HG03575 (cell line): ENCODE measurements at regions not wholly inside any gene's neighbourhood (a gene's known extent, or its start where the extent isn't known, plus 50 kb on each side); places are given as distances from the start of the nearest gene placed in this dataset.

ENCODE experiments used
- ATAC-seq: cut with Tn5 transposase; IDR thresholded peaks from one replicate; pipeline ENCODE4 v1.9.1; 2021; ENCODE audit not compliant: unreplicated experiment, insufficient number of reproducible peaks, low FRiP score; ENCODE audit errors: extremely low read depth

DNA sequence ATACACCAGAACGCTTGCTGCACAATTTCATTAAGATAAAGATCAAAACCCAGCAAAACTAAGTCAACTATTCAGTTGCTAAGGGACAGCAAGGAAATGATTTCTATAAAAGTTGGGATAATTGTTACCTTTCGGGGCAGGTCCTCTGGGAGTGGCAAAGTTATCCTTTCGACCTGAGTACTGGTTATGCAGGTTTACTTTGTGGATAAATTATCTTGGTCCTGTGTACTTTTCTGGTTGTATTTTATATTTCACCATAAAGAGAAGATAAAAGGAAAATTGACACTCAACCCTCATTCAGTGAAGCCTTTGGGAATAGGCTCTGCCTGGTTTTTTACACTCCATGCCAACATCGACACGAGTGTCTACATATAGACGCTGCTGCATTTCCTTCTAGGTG lies 146.5 kb downstream of the SYK start:
- no peak for ATAC-seq

- no peak for ATAC-seq
Measured at GRCh38 chr9:90950600-90950999, 149.0 kb downstream of the SYK start.

DNA sequence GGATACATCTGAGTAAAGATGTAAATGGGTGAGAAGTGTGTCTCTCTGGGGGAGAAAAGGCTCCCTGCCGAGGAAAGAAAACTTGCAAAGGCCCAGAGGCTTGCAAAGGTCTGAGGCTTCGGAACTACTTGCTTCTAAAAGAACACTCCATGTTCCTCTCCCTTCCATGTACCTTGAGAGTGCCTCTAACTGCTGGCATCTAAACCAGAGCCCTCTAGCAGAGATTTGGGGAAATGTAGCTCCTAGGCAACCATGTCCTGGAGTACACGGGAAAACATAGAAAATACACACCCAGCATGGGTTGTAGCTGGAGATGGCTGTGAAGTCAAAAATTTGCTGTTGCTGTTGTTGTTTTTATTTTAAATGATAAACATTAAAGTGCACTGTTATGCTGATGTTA lies 151.6 kb downstream of the SYK start:
- ATAC-seq: no peak

- no peak for ATAC-seq
Measured at GRCh38 chr9:90953805-90954204, 152.2 kb downstream of the SYK start.

DNA sequence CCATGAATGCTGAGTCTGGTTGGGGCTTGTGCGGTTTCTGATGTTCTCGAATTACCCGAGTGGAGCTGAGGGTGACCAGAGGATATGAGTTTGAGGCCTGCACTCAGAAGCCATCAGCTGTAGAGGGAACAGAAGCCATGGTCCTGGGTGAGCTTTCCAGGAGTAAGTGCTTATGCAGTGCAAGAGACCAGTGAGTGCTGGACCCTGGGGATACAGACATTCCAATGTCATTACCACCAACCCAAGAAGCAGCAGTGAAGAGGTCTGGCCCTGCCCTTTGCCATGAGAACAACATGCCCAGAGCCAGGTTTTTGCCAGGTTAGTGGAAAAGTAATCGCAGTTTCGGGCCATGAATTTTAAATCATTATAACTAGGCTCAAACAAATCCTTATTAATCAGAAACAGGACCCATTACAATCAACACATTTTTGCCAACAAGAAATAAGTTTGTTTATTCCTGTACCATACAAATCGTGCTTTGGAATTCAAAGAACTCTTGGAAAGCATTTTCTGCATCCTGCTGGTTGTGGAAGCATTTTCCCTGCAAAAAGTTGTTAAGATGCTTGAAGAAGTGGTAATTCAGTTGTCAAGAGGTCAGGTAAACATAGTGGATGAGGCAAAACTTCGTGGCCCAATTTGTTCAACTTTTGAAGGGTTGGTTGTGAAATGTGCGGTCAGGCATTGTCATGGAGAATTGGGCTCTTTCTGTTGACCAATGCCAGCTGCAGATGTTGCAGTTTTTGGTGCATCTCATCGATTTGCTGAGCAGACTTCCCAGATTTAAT lies 154.6 kb downstream of the SYK start:
- no peak for ATAC-seq

DNA sequence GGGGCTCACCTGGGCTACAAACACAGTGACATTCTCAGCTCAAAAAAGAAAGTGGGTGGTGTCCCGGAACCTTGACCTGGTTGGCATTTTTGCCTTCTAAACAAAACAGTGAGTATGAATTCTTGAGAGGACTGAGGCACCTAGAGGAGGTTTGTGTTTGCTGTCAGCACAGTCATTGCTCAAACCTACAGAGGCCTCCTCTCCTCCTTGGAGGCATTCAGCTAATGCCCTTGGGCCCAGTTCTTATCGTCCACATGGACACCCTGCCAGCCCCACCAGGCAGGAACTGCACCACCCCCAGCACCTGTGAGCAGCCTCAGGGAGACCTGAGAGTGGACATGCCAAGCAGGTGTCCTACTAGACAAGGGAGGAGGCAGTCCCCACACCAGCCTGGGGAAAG lies 156.7 kb downstream of the SYK start:
- ATAC-seq: no peak

DNA sequence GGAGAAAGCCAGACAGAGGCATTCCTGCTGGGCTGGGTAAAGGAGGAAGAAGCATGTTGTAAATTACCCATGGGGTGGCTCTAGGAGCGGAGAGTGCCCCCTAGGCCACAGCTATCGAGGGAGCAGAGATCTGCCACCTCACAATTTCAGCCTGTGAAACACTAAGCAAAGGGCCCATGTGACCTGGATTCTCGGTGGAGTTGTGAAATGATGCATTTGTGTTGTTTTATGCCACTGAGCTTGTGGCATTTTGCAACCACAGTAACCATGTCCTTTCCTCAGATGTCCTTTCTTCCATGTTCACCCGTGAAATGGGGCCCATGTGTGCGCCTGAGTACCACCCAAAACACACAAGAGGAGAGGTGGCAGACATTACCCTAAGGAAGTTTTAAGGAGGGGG lies 159.3 kb downstream of the SYK start:
- ATAC-seq: no peak

DNA sequence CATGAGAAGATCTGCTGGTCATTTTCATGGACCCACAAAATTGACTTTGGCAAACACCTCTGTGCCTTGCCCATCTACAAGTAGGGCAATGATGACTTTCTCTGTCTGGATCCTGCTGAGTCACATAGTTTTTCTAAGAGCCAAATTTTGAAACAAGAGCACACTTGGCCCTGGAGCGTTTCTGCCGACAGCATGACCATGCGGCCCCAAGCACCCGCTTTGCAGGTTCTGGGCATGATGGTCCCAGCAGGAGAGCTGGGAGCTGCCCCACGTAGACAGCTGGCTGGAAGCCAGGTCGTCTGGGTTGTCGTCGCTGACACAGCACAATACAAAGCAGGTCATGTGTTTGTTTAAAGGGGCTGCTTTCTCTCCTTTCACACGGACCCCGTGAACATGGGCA lies 159.8 kb downstream of the SYK start:
- no peak for ATAC-seq

DNA sequence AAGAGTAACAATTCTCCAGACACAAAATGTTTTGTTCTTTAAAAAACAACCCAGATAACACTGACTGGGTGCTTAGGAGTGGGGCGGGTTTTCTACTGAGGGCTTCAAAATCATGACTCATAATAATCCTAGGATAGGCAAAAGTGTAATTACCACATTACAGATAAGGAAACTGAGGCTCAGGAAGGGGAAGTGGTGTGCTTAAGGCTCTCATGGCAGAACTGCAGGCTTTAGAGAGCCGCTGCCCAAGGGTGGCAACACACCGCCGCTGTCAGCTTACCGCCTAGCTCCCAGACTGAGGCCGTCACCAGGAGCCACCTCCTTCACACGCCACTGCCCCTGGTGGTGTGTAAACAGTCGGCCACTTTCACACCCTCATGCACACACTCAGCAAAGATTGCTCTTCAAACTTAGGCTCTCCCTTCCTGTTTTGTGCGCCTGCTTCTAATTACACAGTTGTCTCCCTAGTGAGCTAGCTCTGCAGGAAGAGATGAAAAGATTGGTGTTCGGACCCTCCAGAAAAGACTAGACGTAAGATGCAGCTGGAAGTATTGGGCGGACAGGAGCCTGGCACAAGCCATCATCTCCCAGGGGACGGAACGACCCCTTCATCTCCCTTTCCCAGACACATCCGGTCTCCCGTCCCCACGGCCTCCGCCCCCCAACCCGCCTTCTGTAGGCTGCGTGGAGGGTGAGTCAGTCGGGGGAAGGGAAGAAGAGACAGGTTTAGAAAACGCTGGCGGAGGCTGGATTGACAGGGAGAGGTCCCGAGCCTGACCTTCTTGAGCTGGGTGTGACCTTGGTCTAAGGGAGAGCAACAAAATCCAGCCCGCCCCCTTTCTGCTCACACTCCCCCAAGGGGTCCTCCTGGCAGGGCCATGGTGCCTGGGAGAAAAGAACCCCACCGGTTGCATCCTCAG lies 162.7 kb downstream of the SYK start:
- ATAC-seq: no peak

DNA sequence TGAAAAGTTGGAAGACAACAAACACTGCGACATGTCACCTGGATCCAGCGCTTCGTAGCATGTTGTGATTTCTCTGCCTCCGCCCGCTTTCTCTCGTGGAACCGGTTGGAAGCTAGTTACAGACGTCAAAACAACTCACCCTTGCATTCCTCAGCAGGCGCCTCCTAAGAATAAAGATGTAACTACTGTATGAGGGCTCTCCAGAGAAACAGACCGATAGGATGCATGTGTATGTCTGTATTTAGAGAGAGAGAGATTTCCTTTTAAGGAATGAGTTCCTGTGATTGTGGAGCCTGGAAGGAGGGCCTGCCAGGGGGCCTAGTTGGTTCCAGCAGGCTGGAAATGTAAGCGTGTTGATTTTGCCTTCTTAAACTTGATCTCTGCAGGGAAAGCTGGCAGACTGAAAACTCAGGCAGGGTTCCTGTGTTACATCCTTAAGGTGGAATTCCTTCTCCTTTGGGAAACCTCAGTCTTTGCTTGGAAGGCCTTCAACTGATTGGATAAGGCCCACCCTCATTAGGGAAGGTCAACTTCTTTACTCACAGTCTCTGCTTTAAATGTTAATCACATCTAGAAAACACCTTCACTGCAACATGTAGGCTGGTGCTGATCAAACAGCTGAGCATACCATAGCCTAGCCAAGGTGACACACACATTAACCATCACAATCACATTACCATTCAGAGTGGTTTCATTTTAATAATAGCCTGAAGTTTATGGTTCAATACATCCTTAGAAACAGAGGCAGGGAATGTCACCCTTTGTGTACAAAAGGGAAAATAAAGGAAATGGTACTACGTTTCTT lies 163.8 kb downstream of the SYK start:
- ATAC-seq: no peak

- no peak for ATAC-seq
Measured at GRCh38 chr9:90966031-90966290, 164.3 kb downstream of the SYK start.

DNA sequence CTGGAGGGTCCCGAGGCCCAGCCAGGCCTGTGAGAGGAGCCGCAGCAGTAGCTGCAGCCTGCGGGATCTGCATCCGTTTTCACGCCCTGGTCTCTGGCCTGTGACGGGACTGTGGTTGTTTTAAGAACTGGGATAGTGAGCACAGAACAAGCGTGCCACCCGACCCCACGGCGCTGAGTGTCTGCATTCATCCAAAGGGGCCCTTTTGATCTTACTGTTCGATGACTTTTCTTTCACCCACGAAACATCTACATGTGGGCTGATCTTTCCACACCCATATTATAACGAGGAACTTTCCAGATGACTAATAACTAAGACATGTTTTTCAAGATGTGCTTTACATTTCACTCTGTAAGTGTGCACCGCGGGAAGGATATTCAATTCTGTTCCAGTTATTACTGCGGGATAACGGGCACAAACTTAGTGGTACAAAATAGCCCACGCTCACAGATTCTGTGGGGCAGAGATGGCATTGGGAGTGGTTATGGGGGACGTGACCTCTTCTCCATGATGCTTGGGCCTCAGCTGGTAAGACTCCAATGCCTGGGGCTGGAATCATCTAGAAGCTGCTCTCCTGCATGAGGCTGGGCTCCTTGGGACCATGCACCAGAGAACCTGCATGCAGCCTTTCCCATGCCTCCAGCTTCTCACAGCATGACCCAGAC lies 165.0 kb downstream of the SYK start:
- no peak for ATAC-seq

GRCh38 chr9:90967145-90967538 lies 165.5 kb downstream of the SYK start:
- no peak for ATAC-seq

DNA sequence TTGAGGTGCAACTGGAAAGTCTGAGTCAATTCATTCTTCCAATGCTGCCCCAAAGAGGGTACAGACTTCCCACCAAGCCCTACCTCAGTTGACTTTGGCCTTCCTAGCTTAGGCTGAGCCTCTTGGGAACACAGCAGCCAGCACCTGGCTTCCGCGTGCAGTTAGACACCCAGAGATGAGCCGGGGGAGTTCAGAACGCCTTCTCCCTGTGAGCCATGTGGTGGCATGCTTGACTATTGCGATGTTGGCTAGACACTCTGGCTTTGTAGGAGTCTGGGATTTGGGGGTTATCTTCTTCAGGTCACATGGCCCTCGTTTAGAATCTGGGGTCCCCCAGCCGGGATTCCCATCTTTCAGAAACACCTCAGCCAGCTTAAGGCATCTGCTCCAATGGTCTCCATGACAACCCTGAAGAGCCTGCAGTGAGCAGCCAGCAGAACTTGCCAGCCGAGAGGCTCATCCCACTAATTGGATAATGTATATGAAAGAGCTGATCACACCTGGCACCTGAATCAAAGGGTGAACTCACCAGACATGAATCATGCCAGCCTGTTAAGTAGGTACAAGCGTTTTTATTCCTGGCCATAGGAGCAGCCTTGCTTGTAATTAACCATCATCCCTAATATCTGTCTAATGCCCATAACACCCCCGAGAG lies 167.5 kb downstream of the SYK start:
- no peak for ATAC-seq

GRCh38 chr9:90970608-90971007 lies 169.0 kb downstream of the SYK start:
- no peak for ATAC-seq

DNA sequence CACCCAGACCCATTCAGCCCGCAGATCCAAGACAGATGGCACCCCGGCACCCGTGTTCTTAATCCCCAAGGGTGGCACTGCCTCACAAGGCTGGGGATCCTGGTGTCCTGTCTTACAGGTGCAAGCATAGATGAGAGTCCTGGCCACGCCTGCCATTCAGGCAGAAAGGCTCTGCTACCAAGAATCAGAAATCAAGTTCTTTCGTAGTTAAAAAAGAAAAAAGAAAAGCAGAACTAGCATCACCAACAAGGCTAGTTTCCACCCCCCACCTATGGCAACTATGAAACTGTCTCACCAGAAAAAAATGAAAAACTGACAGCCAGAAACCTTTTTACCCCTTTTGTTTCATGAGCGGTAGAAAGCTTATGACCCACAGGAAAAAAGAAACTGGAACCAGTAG lies 170.4 kb downstream of the SYK start:
- no peak for ATAC-seq

- ATAC-seq: no peak
Measured at GRCh38 chr9:90974016-90974415, 172.4 kb downstream of the SYK start.

GRCh38 chr9:90974643-90975245 lies 173.1 kb downstream of the SYK start:
- ATAC-seq: no peak
